Putamen (tissue), 1 donor: ENCODE measurements at regions not wholly inside any gene's neighbourhood (a gene's known extent, or its start where the extent isn't known, plus 50 kb on each side); places are given as distances from the start of the nearest gene placed in this dataset.

ENCODE experiments used
- DNase-seq: peaks from one replicate; pipeline ENCODE4 v3.0.0-alpha.2; 2016; ENCODE audit warnings: low spot score

DNA sequence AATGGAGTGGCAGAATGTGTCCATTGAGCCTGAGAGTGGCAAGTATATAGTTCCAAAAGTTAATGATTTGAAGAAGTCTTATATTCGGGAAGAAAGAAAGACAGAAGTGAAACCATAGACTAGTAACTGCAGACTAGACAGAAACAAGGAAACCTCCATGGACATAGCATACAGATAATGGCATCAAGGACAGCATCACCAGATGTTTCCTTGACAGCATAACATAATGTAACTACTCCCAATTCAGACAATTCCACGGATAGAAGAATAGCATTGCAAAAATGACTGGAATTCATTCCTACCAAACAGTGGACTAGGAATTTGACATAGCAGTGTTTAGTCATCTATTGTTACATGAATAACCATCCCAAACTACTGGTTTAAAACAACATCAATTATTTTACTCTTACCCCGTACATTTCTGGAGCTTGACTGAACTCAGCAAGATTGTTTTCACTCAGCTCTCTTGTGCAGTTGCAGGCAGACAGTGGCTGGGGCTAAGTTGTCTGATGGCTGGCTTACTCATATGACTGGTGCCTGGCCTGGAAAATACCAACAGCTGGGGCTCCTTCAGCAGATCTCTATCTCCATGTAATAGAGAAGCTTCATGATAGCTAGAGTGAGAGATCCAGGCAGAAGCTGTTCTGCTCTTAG, 109.7 kb upstream of the GADL1 start:
- DNase-seq: no peak

DNA sequence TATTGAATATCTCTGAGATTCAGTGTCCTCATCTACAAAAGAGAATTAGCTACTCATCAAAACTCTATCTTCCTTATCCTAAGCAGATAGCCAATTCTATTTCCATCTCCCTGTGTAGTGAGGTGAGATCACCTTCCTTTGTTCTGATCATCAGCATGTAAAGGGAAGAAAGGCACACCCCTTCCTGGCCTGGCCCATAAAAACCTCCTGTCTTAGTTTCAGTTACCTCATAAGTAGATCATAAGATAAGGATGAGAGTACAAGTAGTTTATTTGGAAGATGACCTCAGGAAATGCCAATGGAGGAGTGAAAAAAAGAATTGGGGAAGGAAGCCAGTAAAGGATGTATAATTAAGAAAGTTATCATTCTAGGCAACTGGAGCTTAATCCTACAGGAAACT, 114.5 kb upstream of the GADL1 start:
- no peak for DNase-seq

DNA sequence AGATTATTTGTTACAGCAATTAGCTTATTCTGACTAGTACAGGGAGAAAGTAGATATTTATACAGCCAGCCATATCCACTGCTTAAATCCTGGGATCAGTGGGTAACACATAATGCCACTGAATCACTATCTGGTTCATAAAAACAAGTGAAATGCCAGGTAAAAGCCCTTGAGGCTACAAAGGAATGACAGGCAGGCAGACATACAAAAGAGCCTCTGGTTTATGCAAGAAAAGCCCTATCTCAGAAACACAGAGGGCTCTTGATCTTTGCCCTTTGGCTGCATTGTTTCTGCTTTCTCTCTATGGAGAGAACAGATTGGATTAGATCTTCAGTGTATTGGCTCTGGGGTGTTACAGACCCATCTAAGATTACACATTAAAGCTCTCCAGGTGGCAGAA, 115.4 kb upstream of the GADL1 start:
- no peak for DNase-seq

DNA sequence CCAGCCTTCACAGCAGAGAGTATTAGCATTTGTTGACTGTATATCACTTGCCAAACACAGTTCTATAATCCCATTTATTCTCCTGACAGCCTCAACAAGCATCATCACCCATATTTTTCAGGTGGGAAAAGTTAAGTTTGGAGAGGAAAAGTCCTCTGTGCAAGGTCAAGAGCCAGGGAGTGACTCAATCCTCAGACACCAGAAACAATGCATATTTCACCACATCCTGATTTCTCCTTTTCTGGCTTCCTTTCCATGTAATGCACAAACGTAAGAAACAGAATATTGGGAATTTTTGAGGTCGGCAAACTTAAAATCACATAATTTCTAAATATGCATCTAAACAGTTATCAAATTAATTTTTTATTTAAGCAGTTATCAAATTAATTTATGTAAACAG, 116.0 kb upstream of the GADL1 start:
- no peak for DNase-seq

DNA sequence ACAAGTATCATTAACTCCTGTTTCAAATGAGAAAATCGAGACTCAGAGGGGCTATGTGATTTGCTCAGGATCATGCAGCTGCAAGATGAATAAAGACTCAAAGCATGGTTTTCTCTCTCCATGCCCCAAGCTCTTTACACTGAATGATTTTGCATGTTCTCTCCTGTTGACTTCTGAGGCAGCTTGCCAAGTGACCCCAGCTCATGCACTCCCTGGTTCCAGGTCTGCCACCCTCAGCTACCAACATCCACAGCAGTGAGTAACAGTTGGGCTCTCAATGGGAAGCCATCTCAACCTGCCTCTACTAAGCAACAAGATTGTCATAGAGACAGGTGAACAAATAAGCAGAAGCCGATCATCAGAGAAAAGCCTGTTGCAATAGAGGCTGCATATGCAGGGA, 116.9 kb upstream of the GADL1 start:
- DNase-seq: no peak

DNA sequence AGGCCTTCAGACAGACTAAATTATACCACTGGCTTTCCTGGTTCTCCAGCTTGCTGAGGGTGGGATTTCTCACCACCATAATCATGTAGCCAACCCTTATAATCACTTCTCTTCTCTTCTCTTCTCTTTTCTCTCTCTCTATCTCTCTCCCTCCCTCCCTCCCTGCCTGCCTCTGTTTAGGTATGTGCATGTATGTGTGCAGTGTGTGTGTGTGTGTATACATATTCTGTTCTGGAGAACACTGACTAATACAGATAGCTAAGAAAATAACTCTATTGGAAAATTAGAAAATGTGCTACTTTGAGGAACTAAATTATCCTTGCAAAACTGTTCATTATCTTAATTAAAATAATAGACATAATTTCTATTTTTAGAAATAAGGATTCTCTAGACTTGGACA, 118.6 kb upstream of the GADL1 start:
- no peak for DNase-seq

DNA sequence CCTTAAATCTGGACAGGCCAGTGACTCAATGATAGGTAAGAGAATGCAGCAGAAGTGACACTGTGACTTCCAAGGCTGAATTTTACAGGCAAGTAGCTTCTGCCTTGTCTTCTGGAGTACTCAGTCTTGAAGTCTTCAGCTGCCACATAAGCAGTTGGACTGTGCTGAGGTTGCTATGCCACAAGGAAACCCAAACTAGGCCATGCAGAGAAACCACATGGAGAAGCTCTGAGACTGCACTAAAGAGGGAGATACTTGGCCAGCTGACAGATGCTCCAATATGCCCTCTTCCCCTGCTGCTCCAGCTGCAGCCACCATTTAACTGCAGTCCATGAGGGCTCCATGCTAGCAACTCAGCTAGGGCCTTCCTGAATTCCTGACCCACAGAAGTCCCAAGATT, 119.4 kb upstream of the GADL1 start:
- DNase-seq: no peak

DNA sequence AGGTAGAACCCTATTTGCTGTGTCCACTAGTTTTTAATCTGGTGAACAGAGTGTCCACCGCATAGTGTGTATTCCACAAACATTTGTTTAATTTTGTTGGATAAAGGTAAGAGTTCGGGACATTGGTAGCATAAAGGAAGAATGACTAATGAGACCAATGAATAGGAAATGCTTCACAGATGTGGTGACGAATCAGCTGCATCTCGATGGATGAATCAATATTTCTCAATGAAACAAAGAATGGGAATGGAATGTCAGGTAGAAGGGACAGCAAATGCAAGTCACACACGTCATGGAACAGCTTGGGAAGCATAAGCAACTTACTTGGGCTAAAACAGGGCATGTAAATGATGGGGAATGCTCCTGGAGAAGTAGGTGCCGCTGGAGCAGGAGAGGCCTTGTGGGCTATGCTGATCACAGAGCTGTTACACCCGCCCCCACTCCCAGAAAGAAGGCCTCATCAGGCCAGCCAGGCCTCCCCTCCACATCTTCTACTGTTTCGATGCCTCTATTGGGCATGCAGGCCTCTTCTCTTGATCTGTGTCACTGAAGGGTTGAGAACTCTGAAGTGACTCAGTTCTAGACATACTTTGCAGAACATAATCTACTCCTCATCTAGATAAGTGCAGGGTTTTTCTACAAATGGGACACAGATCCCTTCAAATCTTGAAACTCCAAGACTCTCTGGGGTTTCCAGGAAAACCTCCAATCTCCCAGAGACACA, 120.0 kb upstream of the GADL1 start:
- no peak for DNase-seq

DNA sequence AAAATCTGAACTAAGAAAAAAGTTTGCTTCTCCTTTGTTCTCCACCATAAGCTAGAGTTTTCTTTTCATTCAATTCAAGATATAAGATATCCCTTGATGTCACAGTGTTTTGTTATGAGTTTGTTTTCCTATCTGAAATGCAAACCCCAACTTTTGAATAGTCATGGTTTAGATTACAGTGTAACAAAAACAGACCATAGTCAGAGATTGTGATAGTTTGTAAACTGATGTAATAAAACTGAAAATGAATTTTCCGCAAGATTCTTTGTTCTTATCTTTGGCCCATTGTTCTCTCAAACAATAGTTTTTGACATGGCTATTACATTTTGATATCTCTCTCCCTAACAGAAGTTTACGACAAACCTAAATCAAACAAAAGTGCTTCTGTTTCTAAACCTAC, 121.7 kb upstream of the GADL1 start:
- DNase-seq: no peak

DNA sequence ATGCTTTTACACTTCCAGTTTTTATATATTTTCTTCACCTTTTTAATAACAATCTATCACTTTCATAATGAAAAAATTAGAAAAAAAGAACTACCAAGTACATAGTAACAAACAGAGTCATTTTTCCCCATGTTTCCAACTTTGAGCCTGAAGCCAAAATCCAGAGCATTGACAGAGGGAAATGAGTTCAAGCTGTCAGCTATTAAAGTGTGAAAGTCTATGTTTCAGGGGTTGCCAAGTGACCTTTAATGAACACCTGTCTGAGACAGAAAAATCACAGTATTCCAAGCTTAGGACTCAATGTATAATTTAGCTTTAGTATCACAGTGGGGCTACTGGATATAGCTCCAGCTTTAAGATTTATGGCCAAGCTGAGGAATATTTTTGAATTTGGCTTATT, 128.3 kb upstream of the GADL1 start:
- DNase-seq: no peak

DNA sequence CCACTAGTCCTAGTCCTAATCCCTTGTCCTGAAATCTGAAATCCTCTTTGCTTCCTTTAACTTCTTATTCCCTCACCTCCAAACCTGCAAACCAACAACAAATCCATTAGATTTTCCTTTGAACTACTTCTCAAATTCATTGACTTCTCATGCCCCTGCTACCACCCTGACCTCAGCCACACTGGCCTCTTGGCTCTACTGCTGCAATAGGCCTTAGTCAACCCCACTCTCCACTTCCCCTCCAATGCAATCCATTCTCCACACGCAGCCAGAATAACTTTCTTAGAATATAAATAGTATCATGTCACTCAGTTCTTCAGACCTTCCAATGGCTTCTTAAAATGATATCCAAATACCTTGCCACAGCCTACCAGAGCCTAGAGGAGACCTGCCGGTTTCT, 131.1 kb upstream of the GADL1 start:
- DNase-seq: no peak

DNA sequence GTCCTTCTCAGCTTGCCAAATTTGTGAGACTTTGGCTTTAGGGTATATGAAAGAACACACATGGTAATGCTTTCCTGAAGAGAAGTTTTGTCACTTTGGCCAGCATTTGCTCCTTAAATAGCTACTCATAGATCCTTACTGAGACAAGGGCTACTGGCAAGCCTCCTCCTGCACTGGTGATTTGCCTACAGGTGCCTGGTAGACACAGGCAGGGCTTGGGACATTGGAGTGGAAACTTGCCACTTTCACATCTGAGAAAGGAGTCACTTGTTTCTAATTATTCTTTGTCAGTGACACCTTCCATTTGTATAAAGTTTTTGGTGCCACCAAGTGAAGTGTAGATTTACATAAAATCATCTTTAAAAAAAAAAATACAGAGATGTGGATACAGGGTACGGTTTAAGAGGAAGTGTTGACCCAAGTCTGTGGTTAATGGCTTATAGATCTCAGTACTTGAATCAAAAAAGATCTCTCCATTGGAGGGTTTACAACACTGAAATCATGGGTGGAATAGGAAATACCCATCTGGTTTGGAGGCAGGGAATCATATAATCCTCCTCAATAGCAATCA, 132.8 kb upstream of the GADL1 start:
- DNase-seq: no peak

DNA sequence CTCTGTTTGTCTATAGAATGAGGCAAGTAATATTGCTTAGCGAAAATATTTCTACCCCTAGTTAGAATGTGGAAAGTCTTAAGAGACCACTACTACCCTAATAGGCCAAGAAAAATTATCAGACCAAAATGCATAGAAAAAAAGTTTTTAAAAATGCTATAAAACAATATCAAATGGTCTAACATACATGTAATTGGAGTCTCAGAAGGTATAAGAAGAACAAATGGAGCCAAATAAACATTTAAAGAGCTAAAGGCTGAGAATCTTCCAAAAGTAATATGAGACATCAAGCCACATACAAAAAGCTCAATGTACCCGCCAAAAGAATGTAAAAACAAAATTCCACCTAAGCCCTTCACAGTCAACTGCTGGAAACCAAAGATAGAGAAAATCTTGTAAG, 133.5 kb upstream of the GADL1 start:
- DNase-seq: no peak

DNA sequence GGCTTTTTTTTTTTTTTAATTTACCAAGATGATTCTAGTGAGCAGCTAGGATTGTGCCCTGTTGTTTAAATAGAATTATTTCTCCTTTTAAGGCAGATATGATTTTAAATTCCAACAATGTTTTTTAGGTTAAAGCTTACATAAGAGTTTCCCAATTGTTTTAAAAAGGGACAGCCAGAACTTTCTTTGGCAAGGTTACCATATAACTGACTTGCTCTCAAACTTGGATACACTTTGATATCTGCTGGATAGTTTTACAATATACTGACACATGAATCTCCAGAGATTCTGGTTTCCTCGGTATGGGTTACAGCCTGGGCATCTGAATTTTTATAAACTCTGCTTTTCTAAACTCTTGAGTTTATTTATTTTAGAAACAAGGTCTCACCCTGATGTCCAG, 134.3 kb upstream of the GADL1 start:
- DNase-seq: no peak

DNA sequence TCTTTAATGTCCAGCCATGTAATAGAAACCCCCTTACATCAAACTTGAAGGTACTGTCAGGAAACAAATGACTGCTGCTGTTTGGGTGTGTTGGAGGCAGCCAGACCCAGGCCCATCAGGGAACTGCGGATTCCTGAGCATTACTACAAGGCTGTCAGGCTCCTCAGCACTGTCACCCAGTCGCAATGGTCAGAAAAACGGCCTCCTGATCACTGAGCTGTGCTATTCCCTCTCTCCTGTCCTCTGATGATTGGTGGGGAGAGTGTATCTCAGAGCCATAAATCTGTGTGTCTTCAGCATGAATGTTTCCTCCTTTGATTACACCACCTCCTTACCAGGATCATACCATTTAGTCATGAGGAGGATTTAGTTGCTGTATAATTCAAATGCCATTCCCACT, 135.2 kb upstream of the GADL1 start:
- no peak for DNase-seq

DNA sequence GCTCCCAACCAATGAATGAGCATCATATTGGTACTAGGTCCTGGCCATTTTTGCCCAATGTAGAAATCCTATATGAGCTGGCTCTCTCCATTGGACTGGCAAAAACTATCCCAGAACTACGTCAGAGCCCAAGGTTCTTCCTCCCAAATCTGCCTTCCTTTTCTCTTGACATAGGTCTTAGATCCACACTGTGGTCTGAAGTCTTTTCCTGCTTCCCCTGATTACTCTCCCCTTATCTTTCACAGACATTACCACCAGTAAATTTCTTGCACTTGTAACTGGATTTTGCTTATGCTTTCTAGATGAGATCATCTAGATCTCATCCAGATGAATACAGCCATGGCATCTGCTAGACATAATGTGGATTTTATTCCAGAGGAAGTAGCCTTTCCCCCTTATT, 141.2 kb upstream of the GADL1 start:
- DNase-seq: no peak

DNA sequence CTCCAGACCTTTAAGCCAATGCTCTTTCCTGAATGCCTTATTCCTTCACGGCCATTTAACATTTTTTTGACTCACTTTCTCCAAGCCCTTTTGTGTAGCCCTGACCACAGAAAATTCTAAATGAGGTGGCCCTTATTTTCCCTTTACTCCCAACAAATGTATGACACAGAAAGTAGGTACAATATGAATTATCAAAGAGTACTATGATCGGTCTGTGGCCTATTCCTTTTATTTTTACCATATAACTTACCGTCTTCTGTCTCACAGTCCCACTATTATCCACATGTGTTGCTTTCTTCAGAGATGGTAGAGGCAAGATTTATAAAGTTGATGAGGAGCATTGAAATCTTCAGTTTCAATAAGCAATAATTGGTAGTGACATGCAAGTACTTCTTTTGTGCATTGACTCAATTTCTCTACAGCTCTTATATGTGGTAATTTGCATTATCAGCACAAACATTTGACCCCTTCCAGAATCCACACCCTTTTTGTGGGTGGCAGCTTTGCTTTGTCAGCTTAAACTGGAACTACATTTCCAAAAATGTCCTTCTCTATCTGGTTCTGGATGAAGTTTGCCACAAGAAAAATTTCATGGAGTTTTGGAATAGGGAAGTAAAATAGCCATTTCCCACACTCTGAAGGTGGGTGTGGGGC, 143.8 kb upstream of the GADL1 start:
- DNase-seq: no peak

DNA sequence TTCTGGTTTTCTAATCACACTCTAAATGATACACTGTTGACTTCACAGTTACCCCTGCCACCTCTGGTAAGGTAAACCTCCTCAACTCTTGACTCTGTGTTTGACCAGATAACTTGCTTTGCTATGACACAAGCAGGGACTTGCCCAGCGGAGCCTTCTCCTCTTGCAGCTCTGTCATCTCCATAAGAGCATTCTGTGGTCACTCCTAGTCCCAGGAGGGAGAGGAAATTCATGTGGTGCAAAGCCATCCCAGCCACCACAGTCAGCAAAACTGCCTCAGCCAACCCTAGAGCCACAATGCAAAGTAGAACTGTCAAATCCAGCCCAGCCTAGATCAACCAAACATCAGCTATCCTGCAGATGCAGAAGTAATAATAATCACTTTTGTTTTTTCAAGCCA, 144.7 kb upstream of the GADL1 start:
- DNase-seq: no peak

DNA sequence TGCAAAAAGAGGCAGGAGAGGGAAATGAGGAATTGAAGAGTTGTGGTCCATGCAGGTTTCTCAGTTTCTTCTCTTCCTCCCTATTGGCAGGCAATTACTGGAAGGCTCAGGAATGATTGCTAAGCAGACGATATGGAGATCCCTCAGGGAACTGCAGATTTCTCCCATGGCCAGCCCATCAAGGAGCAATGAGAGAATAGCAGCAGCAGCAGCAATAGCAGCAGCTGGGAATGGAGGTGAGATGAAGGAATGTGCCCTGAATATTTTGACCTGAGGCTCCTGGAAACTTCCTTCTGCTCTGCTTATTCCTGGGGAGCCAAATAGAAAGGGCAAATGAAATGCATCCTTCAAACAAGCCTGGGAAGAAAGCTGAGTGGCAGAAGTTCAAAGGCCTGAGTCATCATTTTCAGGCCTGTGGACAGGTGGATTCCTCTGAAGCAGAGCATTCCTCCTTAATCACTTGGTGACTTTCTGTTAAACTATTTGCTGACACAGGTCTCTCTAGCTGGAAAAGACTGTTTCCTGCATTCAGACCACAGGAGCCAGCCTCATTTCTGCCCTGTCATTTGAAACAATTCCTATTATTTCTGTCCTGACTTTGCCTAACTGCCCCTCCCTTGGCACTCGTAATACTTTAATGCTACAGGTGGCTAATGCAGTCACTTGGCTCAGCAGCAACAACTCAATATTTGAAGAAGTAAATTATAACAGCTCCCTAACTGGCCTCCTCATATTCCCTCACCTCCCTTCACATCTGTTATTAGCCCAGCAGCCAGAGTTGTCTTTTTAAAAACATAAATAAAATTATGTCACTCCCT, 146.9 kb upstream of the GADL1 start:
- DNase-seq: no peak

DNA sequence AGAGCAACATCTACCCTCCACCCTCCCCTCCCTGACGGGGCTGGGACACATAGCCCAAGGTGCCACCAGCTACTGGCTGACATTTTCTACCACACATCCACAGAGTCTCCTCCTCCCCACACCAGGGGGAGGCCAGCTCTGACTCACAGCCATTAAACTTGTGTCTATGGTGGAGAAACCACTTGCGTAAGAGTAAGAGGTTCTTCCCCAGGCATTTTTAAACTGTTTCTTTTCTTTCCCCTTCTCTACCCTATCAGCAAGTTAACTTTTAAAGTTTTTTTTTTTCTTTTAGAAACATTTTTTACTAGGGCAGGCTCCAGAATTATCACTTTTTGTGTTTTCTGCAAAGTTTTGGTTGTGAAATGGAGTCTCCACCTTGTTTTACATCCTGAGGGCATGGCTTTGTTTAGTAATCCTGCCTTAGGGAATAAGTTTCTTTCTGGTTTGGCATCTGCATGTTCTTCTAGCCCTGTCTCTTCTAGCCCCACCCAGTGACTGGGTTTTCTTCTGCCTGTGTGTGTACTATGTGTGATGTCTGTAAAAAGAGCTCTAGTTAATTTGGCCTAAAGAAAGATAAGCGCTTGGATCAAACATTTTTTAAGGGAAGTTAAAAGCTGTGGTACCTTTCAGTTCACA, 148.8 kb upstream of the GADL1 start:
- no peak for DNase-seq

DNA sequence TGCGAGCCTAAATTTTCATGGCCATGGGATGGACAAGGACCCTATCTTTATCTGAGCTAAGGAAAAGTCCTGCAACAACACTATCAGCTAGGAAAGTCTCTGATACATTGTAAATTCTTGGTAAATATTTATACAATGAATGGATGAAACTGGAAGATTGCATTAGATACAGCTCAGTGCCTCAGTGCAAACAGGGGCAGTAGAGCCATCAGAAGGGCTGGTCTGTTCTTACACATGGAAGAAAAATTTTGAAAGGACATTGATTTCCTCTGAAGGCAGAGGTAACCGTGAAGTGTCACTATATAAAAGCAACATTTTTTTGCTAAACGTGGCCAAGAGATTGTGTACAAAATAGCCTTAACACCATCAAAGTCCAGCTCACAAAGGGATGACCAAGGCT, 153.2 kb upstream of the GADL1 start:
- DNase-seq: no peak

DNA sequence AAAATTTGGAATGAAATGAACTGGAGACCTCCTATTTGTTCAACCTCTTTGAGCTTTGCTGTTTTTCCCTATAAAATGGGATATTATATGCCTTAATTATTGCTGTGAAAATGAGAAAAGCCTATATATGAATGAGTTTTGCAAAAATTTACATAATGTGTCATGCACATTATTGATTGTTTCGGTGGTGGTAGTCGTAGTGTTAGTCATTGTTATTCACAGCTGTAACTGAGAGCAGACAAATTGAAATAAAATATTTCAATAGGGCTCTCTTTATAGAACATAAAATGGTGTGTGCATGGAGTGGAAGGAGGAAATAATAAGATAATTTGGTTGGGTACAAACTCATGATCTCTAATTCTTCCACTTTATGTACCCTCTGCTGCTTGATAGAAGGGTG, 153.7 kb upstream of the GADL1 start:
- DNase-seq: no peak
